SW 1271 (cell line): ENCODE measurements at regions not wholly inside any gene's neighbourhood (a gene's known extent, or its start where the extent isn't known, plus 50 kb on each side); places are given as distances from the start of the nearest gene placed in this dataset.

Experiments used
- DNase-seq, 2 experiments: peaks; one replicate each; lab custom pipeline; 2025; lab: John Stamatoyannopoulos, UW

DNA sequence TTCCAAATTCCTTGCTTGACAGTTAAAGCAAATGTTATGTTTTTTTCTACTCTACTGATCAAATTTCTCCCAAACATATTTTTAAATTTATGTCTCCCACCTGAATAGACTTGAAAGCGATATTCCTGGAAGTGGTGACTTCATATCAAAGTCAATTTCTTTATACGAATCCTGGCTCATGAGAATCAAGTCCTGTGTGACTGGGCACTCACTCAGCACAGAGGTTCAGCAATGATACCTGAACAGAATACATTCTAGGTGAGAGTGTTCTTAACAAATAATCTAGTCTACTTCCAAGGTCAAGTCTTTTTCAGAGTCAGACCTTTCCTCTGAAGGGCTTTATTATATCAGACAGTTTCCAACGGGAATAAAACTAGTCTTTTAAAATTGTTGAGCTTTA is 1070.6 kb downstream of the TRHDE start:
- DNase-seq: no peak

DNA sequence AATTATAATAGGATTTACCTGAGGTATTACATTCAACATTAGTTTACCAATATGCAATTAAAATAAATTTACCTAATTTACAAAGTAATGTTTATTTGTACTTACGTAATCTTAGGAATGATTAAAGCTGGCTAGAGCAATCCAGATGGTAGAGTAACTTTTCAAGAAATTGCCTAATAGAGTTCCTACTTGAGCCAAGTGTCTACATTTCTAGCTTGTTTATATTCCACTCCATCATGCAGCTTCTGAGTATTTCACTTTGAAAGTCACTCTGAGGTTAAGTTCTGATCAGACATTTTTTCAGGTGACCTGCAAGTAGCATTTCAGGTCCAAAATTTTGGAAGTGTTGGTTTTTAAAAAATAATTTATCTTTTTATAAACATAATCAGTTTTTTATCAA is 1080.7 kb downstream of the TRHDE start:
- DNase-seq: no peak

DNA sequence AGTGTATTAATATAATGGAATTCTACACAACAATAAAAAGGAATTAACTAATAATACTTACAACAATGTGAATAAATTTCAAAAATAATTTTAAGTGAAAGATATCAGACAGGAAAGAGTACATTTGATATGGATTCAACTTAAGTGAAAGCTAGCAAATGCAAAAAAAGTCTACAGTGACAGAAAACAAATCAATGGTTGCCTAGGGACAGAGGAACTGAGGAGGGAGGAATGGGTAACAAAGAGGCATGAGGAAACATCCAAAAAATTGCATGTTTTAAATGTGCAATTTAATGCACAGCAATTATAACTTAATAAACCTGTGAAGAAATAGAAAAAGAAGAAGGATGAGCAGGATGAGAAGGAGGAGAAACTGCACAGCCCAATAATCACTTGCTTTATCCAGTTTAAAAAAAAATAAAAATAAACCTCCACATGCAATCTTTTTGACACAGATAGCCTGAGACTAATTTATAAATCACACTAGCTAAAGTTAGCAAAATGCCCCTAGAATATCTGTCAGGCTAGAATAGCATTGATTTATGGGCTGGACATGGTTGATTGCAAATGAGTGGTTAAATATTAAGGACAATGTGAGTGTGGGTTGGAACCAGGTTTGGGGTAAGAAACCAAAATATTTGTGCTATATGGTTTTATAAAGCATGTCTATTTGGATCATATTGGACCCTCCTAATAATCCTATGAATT is 1089.1 kb downstream of the TRHDE start:
- DNase-seq: no peak

DNA sequence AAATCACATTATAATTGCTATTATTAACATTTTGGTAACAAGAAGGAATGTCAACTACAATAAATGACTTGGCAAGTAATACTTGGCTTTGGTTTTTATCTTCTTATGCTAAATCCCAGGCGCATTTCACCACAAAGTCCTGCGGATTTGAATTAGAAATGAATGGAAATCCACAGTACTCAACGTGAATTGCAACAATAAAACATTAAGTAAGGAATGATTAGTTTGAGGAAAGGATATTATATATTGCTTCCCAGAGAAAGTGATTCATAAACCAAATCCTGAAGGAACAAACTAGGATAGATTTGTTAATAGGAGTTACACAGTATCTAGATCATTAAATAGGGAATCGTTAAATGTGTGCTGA is 1089.7 kb downstream of the TRHDE start:
- no peak for DNase-seq

DNA sequence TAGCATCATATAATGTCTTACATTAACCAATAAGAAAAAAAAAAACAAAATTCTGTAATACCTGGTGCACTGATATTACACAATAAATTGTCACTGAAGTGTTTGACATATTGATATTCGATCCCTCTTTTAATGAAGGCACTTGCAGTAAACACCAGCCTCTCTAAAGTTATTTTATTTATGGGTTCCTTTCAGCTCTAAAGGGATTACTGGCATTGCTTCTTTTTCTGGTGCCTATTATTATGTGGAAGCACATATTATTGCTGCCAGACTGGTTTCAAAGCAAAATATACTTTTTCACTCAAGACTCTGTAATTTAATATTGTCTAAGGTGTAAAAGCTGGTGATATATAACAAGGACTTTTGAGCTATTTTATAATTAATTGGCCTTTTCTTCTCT is 1090.5 kb downstream of the TRHDE start:
- DNase-seq: no peak

DNA sequence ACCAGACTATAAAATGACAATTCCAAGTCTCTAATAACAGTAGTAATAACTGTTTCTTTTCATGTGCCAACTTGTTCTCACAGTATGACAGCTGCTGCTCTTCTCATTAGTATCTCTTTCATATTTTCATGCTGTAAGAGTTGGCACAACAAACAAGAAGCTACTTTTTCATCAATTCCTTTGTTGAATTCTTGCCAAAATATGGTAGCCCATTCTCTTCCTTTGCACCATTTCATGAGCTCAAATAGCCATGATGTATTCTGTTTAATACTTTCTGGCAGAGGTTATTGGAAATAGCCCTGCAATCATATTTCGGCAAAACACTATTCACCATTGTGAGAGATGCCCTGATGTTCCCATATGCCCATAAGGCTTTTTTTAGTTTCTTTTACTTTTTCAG is 1100.7 kb downstream of the TRHDE start:
- DNase-seq: no peak

DNA sequence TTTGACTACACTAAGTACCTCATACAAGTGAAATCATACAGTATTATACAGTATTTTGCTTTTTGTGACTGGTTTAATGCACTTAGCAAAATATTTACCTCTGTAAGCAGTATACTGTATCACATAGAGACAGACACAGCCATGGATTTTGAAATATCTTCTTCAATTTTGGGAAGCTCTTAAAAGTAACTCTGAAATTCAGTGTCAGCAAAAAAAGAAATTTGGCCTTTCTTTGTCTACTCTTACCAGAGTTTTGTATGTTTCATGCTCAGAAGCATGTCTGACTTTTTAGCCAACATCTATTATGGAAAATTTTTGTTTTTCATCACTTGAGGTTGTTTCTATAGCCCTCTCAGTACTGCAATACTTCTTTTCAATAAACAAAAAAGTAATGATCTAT is 1102.2 kb downstream of the TRHDE start:
- no peak for DNase-seq

DNA sequence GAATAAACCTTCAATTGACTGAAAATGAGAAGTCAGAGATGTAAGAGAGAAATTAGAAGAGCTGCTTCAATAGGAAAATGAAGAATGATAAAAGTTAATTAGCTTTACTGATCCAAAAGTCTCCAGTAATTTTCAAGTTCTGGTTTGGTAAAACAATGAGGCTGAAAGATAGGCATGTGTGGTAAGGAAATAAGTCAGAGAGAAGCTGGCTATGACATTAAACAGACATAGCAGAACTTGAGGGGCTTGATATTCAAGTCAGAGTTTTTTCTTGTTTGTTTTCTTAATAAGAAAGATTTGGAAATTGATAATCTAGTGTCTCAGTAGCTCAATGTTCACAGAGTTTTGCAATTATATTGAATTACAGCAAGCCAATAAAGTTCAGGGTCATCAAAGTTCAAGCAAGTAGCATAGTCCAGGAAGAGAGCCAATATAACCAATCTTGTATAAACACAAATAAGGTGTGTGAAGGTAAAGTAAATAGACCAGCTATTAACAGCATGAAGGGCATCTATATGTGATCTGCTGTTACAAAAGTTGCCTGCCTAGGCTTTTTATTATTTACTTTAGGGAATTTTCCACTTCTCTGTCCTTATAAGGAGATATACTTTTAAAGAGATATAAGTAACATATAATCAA is 1111.5 kb downstream of the TRHDE start:
- DNase-seq: no peak

DNA sequence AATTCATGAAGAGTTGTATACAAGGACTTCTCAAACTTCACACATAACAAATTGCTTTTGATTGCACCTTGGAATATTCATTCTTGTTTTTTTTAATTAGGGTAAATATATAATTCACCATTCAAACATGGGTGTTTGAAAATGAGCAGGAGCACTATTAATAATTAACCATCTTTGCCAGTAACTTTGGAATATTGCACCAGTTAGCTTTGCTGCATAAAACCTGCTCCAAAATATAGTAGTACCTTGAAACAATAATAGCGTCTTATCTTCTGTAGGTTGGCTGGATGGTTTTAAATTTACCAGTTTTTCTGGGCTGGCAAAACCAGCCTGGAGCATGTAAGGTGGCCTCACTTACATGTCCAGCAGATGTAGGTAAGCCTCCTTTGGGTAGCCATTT is 1112.4 kb downstream of the TRHDE start:
- DNase-seq: no peak

DNA sequence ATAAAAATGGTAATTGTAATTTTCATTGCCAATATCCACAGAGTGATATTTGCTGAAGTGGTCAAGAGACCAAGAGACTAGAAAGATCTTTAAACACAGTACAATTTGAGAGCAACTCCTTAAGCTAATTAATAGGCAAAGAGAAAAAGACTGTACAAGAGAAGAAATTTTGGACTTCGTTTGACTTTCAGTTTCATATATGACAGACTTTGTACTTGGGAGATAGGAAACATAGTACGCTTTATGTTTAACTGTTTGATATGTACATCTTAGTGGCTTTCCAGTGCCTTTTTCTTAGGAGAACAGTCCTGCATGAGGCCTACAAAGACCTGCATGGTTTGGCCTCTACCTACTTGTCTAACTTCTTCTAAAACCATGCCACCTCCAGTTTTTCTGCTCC is 1118.1 kb downstream of the TRHDE start:
- no peak for DNase-seq

DNA sequence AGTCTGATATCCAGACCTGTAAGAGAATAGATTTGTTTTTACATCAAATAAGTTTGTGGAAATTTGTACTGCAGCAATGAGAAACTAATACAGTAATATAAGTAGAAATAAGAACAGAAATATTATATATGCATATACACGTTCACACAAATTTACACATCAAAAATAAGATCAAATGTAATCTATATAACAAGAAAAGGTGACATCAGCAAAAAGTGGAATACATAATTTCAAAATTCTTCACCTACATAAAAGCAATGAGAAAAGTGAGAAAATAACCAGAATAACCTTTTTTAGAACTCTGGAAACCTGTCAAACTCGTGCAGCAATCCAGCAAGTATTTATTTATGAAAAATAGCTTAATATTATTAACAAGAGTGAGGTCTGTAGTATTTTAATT is 1124.6 kb upstream of the ATXN7L3B start:
- no peak for DNase-seq

DNA sequence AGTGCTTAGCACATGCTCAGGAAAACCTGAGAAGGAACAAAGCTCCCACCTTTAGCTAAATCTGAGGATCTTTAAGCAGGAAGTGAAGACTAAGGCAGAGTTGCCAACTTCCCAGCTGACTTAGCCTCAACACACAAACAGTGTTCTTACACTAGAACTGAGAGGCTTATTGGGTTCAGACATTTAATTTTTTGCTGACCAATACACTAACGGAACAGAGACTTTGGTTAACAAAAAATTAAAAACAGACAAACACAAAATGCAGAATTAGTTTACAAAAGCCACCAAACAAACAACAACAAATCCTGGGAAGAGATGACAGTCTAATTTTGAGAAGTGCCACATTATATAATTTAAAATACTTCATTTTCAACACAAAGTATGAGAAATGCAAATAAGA is 1123.7 kb upstream of the ATXN7L3B start:
- no peak for DNase-seq

DNA sequence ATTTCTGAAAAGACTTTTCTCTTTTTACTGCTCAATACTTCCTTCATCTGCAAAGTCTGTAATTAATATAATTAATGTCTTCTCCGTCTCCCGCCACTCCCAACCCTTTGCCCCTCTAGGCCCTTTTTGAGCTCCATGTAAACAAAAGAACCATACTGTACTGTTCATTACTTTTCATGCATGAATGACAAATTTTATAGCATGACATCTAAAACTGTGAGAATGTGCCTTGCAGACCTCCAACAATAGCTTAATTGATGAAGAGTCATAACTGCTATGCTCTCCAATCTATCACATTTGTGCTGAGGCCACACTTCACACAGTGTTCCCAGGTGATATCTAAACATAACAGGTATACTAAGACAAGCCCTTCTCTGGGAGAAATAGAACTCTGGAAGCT is 1122.7 kb upstream of the ATXN7L3B start:
- DNase-seq: no peak

DNA sequence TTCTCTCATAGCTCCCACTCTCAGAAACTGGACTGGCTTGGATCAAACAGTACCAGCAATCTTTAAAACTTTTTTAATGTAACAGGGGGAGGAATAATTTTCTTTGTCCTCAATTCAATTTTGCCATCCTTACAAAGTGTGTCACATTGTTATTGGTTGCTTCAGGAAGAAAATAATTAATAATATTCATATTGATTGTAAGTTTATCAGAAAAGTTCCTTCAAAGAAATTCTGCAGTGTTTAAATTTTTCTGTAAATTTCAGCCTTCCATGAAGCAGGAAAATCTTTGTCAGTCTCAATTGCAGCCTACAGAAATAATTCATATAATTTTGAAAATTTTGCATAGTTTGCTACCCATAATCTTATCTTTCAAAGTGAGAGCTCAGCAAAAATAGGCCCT is 1119.1 kb upstream of the ATXN7L3B start:
- DNase-seq: no peak

DNA sequence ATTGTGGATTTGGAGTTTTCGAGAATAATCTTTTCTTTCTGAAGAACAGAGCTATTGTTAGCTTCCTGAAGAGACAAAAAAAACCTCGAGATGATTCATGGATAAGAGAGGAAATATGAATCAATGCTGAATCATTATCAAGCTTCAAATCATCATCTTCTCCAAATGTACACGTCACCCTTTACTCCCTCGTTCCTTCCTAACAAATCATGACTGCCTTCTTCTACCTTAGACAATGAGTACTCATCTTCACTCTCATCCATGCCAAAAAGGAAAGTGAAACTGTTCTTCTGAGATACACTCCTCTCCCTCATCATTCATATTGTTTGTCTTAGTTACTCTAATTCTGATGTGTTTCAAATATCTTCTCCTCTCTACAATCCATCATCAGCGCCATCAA is 1115.8 kb upstream of the ATXN7L3B start:
- peak; percentile 4 to 68 for DNase-seq

DNA sequence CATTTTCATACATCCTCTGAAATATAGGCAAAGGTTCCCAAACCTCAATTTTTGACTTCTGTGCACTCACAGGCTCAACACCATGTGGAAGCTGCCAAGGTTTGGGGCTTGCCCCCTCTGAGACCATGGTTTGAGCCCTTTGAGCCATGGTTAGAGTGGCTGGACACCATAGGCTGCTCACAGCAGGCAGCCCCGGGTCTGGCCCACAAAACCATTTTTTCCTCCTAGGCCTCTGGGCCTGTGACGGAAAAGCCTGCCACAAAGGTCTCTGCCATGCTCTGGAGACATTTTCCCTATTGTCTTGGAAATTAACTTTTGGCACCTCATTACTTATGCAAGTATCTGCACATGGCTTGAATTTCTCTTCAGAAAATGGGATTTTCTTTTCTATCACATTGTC is 1113.2 kb upstream of the ATXN7L3B start:
- DNase-seq: no peak

DNA sequence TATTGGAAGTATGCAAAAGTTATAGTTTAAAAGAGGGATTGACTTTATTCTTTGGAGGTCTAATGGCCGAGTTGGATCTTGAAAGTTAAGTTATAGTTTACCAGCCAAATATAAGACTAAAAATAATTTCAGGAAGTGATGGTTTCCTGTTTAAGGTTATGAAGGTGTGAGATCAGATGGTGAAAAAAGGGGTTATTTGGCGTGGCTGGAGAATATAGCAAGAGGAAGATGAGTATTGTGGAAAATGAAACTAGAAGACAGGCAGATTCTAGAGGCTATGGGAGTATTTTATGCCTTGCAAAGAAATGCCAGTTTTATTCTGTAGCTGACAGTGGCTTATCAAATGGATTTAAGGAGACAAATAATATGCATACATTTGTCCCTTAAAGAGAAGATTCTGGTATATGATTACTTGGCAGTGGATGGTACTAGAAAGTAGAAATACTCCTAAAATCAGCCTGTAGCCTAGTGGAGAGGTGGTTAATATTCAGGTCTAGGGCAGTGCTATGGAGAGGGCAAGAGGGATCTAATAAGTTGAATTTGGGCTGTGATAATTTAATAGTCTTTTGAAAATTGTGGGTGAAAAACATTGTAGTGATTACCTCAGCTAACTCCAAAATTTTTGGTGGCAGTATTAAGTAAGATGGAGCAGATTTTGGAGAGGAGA is 1091.8 kb upstream of the ATXN7L3B start:
- DNase-seq: no peak

DNA sequence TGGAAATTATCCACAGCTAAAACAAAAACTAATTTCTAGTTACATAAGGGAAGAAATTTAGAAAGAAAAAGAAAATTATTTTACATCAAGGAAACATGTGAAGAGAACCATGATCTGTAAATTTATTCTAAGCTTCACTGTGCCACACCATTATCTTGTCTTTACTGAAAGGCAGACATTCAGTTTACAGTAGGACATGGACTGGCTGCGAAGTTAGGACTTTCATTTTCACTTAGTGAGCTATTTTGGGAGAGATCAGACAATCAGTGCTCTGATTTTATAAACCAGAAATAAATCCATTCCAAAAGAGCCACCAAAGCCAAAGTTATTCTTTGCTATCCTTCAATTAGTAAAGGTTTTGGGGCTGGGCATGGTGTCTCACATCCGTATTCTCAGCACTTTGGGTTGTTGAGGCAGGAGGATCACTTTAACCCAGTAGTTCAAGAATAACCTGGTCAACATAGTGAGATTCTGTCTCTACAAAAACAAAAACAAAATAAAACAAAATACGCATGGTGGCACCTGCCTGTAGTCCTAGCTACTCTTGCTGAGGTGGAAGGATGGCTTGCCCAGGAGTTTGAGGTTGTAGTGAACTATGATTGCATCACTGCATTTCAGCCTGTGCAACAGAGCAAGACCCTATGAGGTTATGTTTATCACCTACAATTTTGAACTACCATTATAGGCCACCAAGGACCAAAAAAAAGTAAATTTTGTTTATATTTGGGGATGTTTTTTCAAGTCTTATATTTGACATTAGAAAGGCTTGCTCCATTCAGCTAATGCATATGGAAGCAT is 1084.8 kb upstream of the ATXN7L3B start:
- no peak for DNase-seq

DNA sequence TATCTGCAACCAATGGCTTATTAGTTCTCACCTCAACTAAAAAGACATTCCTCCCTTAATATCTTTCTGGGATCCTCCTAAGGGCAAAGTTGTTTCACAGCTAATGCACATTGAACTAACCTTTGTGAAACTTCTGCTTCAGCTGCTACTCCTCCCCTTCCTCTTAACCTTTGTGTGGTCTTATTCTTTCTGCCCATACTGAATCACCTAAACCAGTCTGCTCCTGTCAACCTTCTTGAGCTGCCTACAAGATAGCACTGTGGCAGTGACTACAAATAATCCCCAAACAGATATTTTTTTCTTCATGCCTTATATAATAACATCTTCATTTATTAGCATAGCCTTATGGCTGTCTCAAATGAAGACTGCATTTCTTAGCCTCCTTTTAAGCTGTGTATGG is 1077.4 kb upstream of the ATXN7L3B start:
- no peak for DNase-seq

DNA sequence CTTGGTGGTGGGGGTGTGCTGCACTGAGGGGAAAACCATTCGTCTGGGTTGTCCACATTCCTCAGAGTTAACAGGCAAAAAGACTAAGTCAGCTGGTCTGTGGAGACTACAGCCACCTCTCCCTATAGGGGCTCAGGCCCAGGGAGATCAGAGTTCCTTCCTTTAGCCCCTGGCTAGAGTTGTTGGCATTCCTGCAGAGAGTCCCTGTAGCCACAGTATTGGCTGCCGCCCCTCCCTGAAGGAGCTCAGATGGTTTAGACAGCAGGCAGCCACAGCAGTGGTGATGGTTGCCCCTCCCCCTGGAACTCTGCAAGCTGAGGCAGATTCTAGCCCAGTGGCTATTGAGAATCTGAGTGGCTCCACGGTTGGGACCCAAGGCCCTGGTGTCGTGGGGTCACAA is 1072.5 kb upstream of the ATXN7L3B start:
- no peak for DNase-seq

DNA sequence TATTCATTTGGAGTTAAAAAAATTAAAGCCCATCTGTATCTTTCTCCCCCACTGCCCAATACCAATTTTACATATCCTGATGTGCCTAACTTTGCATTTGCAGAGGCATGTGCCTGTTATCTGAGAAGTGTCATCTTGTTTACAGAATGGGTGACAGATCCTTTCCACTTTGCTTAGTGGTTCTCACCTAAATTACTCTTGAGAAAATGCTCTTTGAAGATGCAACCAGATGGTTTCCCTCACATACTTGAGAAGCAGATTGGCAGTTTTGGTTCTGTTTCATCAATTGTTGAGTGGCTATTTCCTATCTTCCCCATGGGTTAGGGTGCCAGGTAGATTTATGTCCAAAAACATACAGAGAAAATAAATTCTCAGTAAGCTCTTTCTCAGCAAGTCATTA is 1051.4 kb upstream of the ATXN7L3B start:
- no peak for DNase-seq

DNA sequence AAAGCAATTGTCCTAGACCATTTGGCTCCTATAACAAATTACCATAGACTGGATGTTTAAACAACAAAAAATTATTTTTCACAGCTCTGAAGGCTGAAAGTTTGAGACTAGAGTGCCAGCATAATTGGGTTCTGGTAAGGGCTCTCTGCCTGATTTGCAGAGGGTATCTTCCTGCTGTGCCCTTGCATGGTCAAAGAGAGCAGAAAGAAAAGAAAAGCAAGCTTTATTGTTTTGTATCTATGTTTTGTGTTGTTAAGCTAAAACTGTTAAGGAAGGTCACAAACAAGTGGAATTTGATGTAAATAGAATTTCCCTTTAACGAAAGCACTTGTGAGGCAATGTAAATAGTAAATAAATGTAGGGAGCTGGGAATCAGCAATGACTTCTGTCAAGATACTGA is 1031.0 kb upstream of the ATXN7L3B start:
- no peak for DNase-seq

DNA sequence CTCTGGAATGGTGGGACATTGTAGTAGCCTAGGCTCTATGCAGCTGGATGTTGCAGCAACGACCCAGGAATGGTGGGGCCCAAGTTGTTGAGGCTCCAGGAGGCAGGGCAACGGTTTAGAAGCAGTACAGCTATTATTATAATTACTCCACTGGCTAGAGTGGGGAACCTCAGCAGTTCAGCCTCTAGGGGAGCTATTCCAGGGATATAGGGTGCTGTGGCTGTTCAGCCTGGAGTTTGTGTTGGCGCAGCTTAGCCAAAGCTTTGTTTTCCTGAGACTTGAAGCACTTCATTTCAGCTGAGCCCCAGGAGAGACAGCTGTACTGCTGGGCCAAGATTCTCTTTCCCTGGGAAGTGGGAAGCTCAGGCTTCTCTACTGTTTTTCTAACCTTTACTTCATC is 1023.0 kb upstream of the ATXN7L3B start:
- DNase-seq: no peak
